Hypothalamus (tissue), 51 donors: ENCODE measurements at regions not wholly inside any gene's neighbourhood (a gene's known extent, or its start where the extent isn't known, plus 50 kb on each side); places are given as distances from the start of the nearest gene placed in this dataset.
A peak's percentile ranks its signal among the peaks of the same experiment; 100 is the strongest.
"Not testable (repeated sequence)": the region's sequence is repeated elsewhere in the genome, so short reads cannot be mapped to it uniquely, and the experiment has no call there.

Experiments used
- DNase-seq, 51 donors: peaks; one replicate each; lab custom pipeline; 2025; lab: John Stamatoyannopoulos, UW

- DNase-seq, result no peak
Measured at GRCh38 chr5:82905986-82906385, 171.2 kb downstream of the TMEM167A start.

- no peak for DNase-seq
Measured at GRCh38 chr5:82901281-82901888, 175.8 kb downstream of the TMEM167A start.

GRCh38 chr5:82894716-82895115, 182.5 kb downstream of the TMEM167A start:
- no peak for DNase-seq

GRCh38 chr5:82889088-82889487, 188.1 kb downstream of the TMEM167A start:
- DNase-seq, result no peak

GRCh38 chr5:82886911-82887310, 190.3 kb downstream of the TMEM167A start:
- DNase-seq, result no peak

- peak in 8 of 51 donors; percentile 0 to 39 (median 16) for DNase-seq
Measured at GRCh38 chr5:82885627-82886389, 191.4 kb downstream of the TMEM167A start.

GRCh38 chr5:82884821-82885471, 192.2 kb downstream of the TMEM167A start:
- no peak for DNase-seq

GRCh38 chr5:82882316-82882715, 194.9 kb downstream of the TMEM167A start:
- no peak for DNase-seq

GRCh38 chr5:82881571-82882174, 195.5 kb downstream of the TMEM167A start:
- no peak for DNase-seq

GRCh38 chr5:82879089-82879488, 198.1 kb downstream of the TMEM167A start:
- no peak for DNase-seq

- no peak for DNase-seq
Measured at GRCh38 chr5:82873452-82873851, 203.7 kb downstream of the TMEM167A start.

- not testable (repeated sequence) for DNase-seq
Measured at GRCh38 chr5:82872321-82873288, 204.6 kb downstream of the TMEM167A start.

GRCh38 chr5:82865625-82866024, 211.6 kb downstream of the TMEM167A start:
- no peak for DNase-seq

GRCh38 chr5:82863266-82863665, 213.9 kb downstream of the TMEM167A start:
- DNase-seq, result peak in 8 of 51 donors; percentile 0 to 28 (median 11)

- peak in 2 of 51 donors; percentile 3 to 21 for DNase-seq
Measured at GRCh38 chr5:82862711-82863110, 214.5 kb downstream of the TMEM167A start.

GRCh38 chr5:82862261-82862660, 214.9 kb downstream of the TMEM167A start:
- peak in 8 of 51 donors; percentile 2 to 38 (median 9) for DNase-seq

GRCh38 chr5:82861701-82862100, 215.5 kb downstream of the TMEM167A start:
- DNase-seq, result no peak

- DNase-seq, result peak in 10 of 51 donors; percentile 1 to 43 (median 4)
Measured at GRCh38 chr5:82859451-82860140, 217.6 kb downstream of the TMEM167A start.
